HG02642 (cell line): ENCODE measurements at regions not wholly inside any gene's neighbourhood (a gene's known extent, or its start where the extent isn't known, plus 50 kb on each side); places are given as distances from the start of the nearest gene placed in this dataset.
"Not testable (repeated sequence)": the region's sequence is repeated elsewhere in the genome, so short reads cannot be mapped to it uniquely, and the experiment has no call there.

Experiments used
- ATAC-seq: cut with Tn5 transposase; IDR thresholded peaks from one replicate; pipeline ENCODE4 v1.9.1; 2021; ENCODE audit warnings: mild to moderate bottlenecking; ENCODE audit not compliant: unreplicated experiment, poor library complexity

GRCh38 chr7:68610701-68611100, 987.6 kb upstream of the AUTS2 start:
- no peak for ATAC-seq

GRCh38 chr7:68613405-68613804, 984.9 kb upstream of the AUTS2 start:
- no peak for ATAC-seq

- no peak for ATAC-seq
Measured at GRCh38 chr7:68613897-68614296, 984.4 kb upstream of the AUTS2 start.

GRCh38 chr7:68619526-68619925, 978.7 kb upstream of the AUTS2 start:
- ATAC-seq = no peak

- ATAC-seq = no peak
Measured at GRCh38 chr7:68622500-68622899, 975.8 kb upstream of the AUTS2 start.

GRCh38 chr7:68623030-68623429, 975.2 kb upstream of the AUTS2 start:
- no peak for ATAC-seq

GRCh38 chr7:68627247-68627864, 970.9 kb upstream of the AUTS2 start:
- ATAC-seq = no peak

GRCh38 chr7:68630914-68631313, 967.4 kb upstream of the AUTS2 start:
- ATAC-seq = not testable (repeated sequence)

GRCh38 chr7:68640103-68640502, 958.2 kb upstream of the AUTS2 start:
- no peak for ATAC-seq

- ATAC-seq = no peak
Measured at GRCh38 chr7:68642727-68643126, 955.5 kb upstream of the AUTS2 start.

GRCh38 chr7:68663392-68663791, 934.9 kb upstream of the AUTS2 start:
- ATAC-seq = no peak

GRCh38 chr7:68671046-68671445, 927.2 kb upstream of the AUTS2 start:
- ATAC-seq = no peak

- no peak for ATAC-seq
Measured at GRCh38 chr7:68671671-68672070, 926.6 kb upstream of the AUTS2 start.

GRCh38 chr7:68674826-68675225, 923.4 kb upstream of the AUTS2 start:
- ATAC-seq = no peak

- ATAC-seq = no peak
Measured at GRCh38 chr7:68676813-68677535, 921.3 kb upstream of the AUTS2 start.

GRCh38 chr7:68678196-68678595, 920.1 kb upstream of the AUTS2 start:
- ATAC-seq = no peak

- no peak for ATAC-seq
Measured at GRCh38 chr7:68679459-68680234, 918.6 kb upstream of the AUTS2 start.

GRCh38 chr7:68680235-68680872, 917.9 kb upstream of the AUTS2 start:
- ATAC-seq = no peak

GRCh38 chr7:68682910-68683309, 915.4 kb upstream of the AUTS2 start:
- ATAC-seq = no peak

GRCh38 chr7:68684246-68684839, 913.9 kb upstream of the AUTS2 start:
- no peak for ATAC-seq

- ATAC-seq = no peak
Measured at GRCh38 chr7:68684996-68685395, 913.3 kb upstream of the AUTS2 start.
